PC-3 (cell line): ENCODE measurements at regions not wholly inside any gene's neighbourhood (a gene's known extent, or its start where the extent isn't known, plus 50 kb on each side); places are given as distances from the start of the nearest gene placed in this dataset.

Experiments
- ATAC-seq: fragments of 200-7000 bp; cut with Tn5 transposase; 2 replicates; pipeline ENCODE4 v1.9.1; 2020; ENCODE audit warnings: mild to moderate bottlenecking, moderate library complexity
- BruUV-seq: library from RNA; stranded (reverse); fragments of 400-500 nt; replicated peaks from 2 replicates; lab custom pipeline; 2021; lab: Mats Ljungman, UMichigan
- CTCF ChIA-PET: fragments of 300-600 bp; sonication (Branson Sonifier 250); formaldehyde crosslinking; loops from one replicate; lab custom pipeline; 2022; ENCODE audit warnings: antibody characterized with exemption; lab: Charles Lee
- POLR2A ChIA-PET: fragments of 300-600 bp; sonication (Branson Sonifier 250); formaldehyde crosslinking; loops from one replicate; lab custom pipeline; 2022; ENCODE audit warnings: antibody characterized with exemption; ENCODE audit not compliant: unreplicated experiment; lab: Charles Lee
- DNase-seq: peaks from one replicate; pipeline ENCODE4 v3.0.0-alpha.2; 2015
- H2AFZ ChIP-seq: fragments of 300-600 bp; sonication (generic); 2 replicates; pipeline ENCODE4 v1.6.0; 2016; ENCODE audit warnings: antibody characterized with exemption, low read length
- H3F3A ChIP-seq: fragments of 300-600 bp; sonication (generic); one replicate; pipeline ENCODE4 v1.6.0; 2017; ENCODE audit warnings: antibody characterized with exemption, low read length, control low read depth, mild to moderate bottlenecking; ENCODE audit not compliant: unreplicated experiment
- H3K27ac ChIP-seq: fragments of 300-600 bp; sonication (generic); 2 replicates; pipeline ENCODE4 v1.5.1; 2016; ENCODE audit warnings: mild to moderate bottlenecking, low read length
- H3K27me3 ChIP-seq: fragments of 300-600 bp; sonication (generic); 2 replicates; pipeline ENCODE4 v1.6.1; 2016; ENCODE audit warnings: low read length, mixed read lengths
- H3K36me3 ChIP-seq: fragments of 300-600 bp; sonication (generic); 2 replicates; pipeline ENCODE4 v1.6.1; 2016; ENCODE audit warnings: low read depth, mixed run types, low read length, mixed read lengths
- H3K4me1 ChIP-seq: fragments of 300-600 bp; sonication (generic); 2 replicates; pipeline ENCODE4 v1.5.1; 2016; ENCODE audit warnings: low read length; ENCODE audit not compliant: insufficient read depth
- H3K4me2 ChIP-seq: fragments of 300-600 bp; sonication (generic); 2 replicates; pipeline ENCODE4 v1.6.0; 2016; ENCODE audit warnings: low read length
- H3K4me3 ChIP-seq: fragments of 300-600 bp; sonication (generic); 2 replicates; pipeline ENCODE4 v1.5.1; 2016; ENCODE audit warnings: mild to moderate bottlenecking, low read length, mixed read lengths
- H3K79me2 ChIP-seq: fragments of 300-600 bp; sonication (generic); 2 replicates; pipeline ENCODE4 v1.6.1; 2017; ENCODE audit warnings: low read length, mixed read lengths
- H3K9ac ChIP-seq: fragments of 300-600 bp; sonication (generic); 2 replicates; pipeline ENCODE4 v1.6.0; 2016; ENCODE audit warnings: mild to moderate bottlenecking, low read length
- H3K9me2 ChIP-seq: fragments of 300-600 bp; sonication (generic); replicated peaks from 2 replicates; pipeline ENCODE4 v1.6.1; 2016; ENCODE audit warnings: mixed run types, low read length, mixed read lengths
- H3K9me3 ChIP-seq: fragments of 300-600 bp; sonication (generic); 2 replicates; pipeline ENCODE4 v1.6.1; 2016; ENCODE audit warnings: low read length, mixed read lengths
- H4K20me1 ChIP-seq: fragments of 300-600 bp; sonication (generic); 2 replicates; pipeline ENCODE4 v1.6.1; 2016; ENCODE audit warnings: low read length, mixed read lengths
- EZH2 ChIP-seq: fragments of 300-600 bp; sonication (generic); IDR thresholded peaks from one replicate; pipeline ENCODE4 v1.6.1; 2017; ENCODE audit warnings: antibody characterized with exemption, mild to moderate bottlenecking, low read length; ENCODE audit not compliant: unreplicated experiment
- EZH2phosphoT487 ChIP-seq: fragments of 300-600 bp; sonication (generic); IDR thresholded peaks from 2 replicates; pipeline ENCODE4 v1.6.1; 2018; ENCODE audit warnings: mild to moderate bottlenecking, antibody characterized with exemption, low read length, borderline replicate concordance
- intact Hi-C: fragments of 100-400 bp; cut with micrococcal nuclease; formaldehyde crosslinking; loops from 2 replicates; pipeline ENCODE4 v1.9.0; 2023
- TF ChIP-seq, protein P1 (sequence below): fragments of 300-600 bp; sonication (generic); conservative IDR thresholded peaks from 2 replicates; pipeline ENCODE4 v1.5.1; 2017; ENCODE audit warnings: antibody characterized with exemption, low read depth, mild to moderate bottlenecking, low read length

DNA sequence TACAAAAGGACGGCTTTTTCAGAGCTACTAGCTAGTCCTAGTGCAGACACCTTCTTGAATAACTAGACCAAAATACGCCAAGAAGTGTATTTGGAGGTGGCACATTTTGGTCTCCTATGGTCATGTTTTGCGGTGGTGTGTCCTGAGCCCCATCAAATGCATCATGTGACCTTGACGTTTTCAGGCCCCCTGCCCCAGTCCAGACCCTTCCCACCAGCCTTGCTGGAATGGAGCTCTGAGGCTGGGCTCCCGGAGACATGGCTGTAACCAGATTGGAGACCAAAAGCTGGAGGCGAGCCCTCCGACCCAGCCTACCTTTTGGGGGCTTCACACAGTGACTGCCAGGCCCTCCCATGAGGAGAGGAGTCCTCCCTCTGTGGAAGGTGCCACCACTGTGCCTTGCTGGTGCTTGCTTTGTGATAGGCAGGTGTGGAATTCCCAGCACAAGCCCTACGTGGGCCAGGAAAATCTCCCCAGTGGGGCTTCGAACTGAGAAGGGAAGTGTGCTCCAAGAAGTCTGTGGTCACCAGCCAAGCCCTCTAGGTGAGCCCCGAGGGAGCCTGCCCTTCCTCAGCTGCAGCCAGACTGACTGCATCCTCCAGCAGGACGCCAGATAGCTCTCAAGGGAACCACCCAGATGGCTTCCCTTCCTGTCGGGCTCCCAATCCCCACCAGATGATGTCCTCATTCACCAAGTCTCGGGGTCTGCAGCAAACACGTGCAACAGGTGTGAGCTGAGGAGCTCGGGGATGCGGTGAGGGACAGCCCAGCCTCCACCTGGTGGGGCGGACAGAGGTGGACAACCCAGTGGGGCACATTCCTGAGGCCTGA lies 126.2 kb downstream of the ASB7 start:
- H3K4me2 ChIP-seq = no peak overlapping the region
- no peak overlapping the region for H2AFZ ChIP-seq
- H3K27ac ChIP-seq = no peak overlapping the region
- ChIA-PET CTCF (no interaction called here), POLR2A (no interaction called here)
- peaks cover 38% of the 10 kb centered on the region for H3K4me1 ChIP-seq
- H3F3A ChIP-seq = no peaks in the 10 kb centered on the region
- no peak for DNase-seq
- intact Hi-C loops = no loop called here
- BruUV-seq = no TSS peak
- TF ChIP-seq EZH2phosphoT487 (no peak), EZH2 (no peak)
- TF ChIP-seq, protein P1, sequence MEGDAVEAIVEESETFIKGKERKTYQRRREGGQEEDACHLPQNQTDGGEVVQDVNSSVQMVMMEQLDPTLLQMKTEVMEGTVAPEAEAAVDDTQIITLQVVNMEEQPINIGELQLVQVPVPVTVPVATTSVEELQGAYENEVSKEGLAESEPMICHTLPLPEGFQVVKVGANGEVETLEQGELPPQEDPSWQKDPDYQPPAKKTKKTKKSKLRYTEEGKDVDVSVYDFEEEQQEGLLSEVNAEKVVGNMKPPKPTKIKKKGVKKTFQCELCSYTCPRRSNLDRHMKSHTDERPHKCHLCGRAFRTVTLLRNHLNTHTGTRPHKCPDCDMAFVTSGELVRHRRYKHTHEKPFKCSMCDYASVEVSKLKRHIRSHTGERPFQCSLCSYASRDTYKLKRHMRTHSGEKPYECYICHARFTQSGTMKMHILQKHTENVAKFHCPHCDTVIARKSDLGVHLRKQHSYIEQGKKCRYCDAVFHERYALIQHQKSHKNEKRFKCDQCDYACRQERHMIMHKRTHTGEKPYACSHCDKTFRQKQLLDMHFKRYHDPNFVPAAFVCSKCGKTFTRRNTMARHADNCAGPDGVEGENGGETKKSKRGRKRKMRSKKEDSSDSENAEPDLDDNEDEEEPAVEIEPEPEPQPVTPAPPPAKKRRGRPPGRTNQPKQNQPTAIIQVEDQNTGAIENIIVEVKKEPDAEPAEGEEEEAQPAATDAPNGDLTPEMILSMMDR = no peak
- no peaks in the 10 kb centered on the region for H3K9me2 ChIP-seq
- ATAC-seq = no peak
- peaks cover 3% of the 10 kb centered on the region; the same call in 1 of the 2 replicates for H3K79me2 ChIP-seq
- H3K27me3 ChIP-seq = no peaks in the 10 kb centered on the region
- no peak overlapping the region for H3K4me3 ChIP-seq
- no peaks in the 10 kb centered on the region for H3K36me3 ChIP-seq
- no peaks in the 10 kb centered on the region for H4K20me1 ChIP-seq
- no peak overlapping the region for H3K9ac ChIP-seq
- no peaks in the 10 kb centered on the region for H3K9me3 ChIP-seq

DNA sequence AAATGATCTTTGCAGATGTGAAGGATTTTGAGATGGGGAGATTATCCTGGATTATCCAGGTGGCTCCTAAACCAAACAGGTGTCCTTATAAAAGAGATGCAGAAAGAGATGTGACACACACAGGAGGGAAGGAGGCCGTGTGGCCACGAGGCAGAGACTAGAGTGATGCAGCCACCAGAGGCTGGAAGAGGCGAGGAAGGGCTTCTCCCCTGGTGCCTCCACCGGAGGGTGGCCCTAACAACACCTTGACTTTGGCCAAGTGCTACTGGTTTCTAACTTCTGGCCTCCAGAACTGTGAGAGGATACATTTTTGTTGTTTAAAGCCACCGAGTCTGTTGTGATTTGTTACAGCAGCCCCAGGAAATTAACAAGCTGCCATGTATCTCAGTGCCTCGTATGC lies 127.1 kb downstream of the ASB7 start:
- Histone ChIP-seq H3K27ac (no peak overlapping the region), H4K20me1 (no peaks in the 10 kb centered on the region), H3K9me2 (no peaks in the 10 kb centered on the region), H3K4me1 (peaks cover 31% of the 10 kb centered on the region), H3K36me3 (no peaks in the 10 kb centered on the region), H3K27me3 (no peaks in the 10 kb centered on the region), H2AFZ (no peak overlapping the region), H3K9me3 (no peaks in the 10 kb centered on the region), H3K4me2 (no peak overlapping the region), H3F3A (no peaks in the 10 kb centered on the region), H3K9ac (no peak overlapping the region), H3K79me2 (peaks cover under 1% of the 10 kb centered on the region; the same call in 1 of the 2 replicates), H3K4me3 (no peak overlapping the region)
- no peak for DNase-seq
- ChIA-PET POLR2A (no interaction called here), CTCF (no interaction called here)
- no TSS peak for BruUV-seq
- no peak for TF ChIP-seq EZH2
- TF ChIP-seq, protein P1 = no peak
- TF ChIP-seq EZH2phosphoT487 = no peak
- intact Hi-C loops = no loop called here
- no peak for ATAC-seq

DNA sequence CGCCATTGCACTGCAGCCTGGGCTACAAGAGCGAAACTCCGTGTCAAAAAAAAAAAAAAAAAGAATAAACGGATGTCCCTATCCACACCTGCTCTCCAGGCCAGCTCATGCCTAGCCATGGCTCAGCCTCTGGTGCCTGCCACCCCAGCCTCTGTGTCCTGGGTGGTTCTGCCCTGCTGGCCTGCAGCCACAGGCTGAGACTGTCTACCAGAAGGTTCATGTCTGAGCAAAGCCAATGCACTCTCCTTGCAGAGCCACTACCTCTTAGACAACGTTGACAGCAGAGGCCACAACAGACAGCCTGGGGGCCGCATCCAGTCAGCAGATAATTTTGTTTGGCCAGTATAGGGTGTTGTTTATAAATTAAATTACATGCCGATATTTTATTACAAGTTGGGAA lies 127.7 kb downstream of the ASB7 start:
- Histone ChIP-seq H3K9me2 (no peaks in the 10 kb centered on the region), H3K4me2 (no peak overlapping the region), H3K27ac (no peak overlapping the region), H3K27me3 (no peaks in the 10 kb centered on the region), H3K4me1 (peaks cover 27% of the 10 kb centered on the region), H3K79me2 (no peaks in the 10 kb centered on the region), H3K36me3 (no peaks in the 10 kb centered on the region), H3K9ac (no peak overlapping the region), H3K9me3 (no peaks in the 10 kb centered on the region), H3F3A (no peaks in the 10 kb centered on the region), H2AFZ (no peak overlapping the region), H4K20me1 (no peaks in the 10 kb centered on the region), H3K4me3 (no peak overlapping the region)
- DNase-seq (no peak), ATAC-seq (no peak)
- intact Hi-C loops = no loop called here
- BruUV-seq = no TSS peak
- CTCF ChIA-PET = no interaction called here
- TF ChIP-seq EZH2 (no peak), EZH2phosphoT487 (no peak)
- TF ChIP-seq, protein P1 = no peak
- POLR2A ChIA-PET = no interaction called here
